Transverse colon (tissue), 4 donors: ENCODE measurements at regions not wholly inside any gene's neighbourhood (a gene's known extent, or its start where the extent isn't known, plus 50 kb on each side); places are given as distances from the start of the nearest gene placed in this dataset.

ENCODE experiments used
- CTCF ChIP-seq, 5 experiments: fragments of 200-600 bp in 3 of 5; fragments of 450-650 bp in 2 of 5; sonication (generic) in 3 of 5; IDR thresholded peaks; 1 replicate in 2 of 5; 2 replicates in 3 of 5; pipeline ENCODE4 v1.5.1; 2016 to 2017; ENCODE audit warnings: antibody characterized with exemption in 5 of 5, inconsistent platforms in 3 of 5, mild to moderate bottlenecking in 2 of 5, moderate library complexity in 1 of 5
- EP300 ChIP-seq: sonication (generic); formaldehyde crosslinking; IDR thresholded peaks from one replicate; pipeline ENCODE4 v1.6.1; 2017; ENCODE audit warnings: antibody characterized with exemption, low read depth
- POLR2A ChIP-seq: fragments of 450-650 bp; IDR thresholded peaks from one replicate; pipeline ENCODE4 v1.6.1; 2016; ENCODE audit warnings: antibody characterized with exemption, mild to moderate bottlenecking, moderate library complexity
- POLR2AphosphoS5 ChIP-seq, 3 donors: sonication (generic); formaldehyde crosslinking; IDR thresholded peaks; one replicate each; pipeline ENCODE4 v1.6.1; 2016; ENCODE audit warnings: antibody characterized with exemption in 3 of 3

GRCh38 chr5:98292496-98292895 is 481.0 kb upstream of the RGMB start:
- TF ChIP-seq POLR2AphosphoS5 (IDR thresholded peaks at IDR 0.05) (no peak), CTCF (IDR thresholded peaks at IDR 0.05) (no peak), POLR2A (no peak), EP300 (no peak)
